Right lung (tissue), 2 donors: ENCODE measurements at regions not wholly inside any gene's neighbourhood (a gene's known extent, or its start where the extent isn't known, plus 50 kb on each side); places are given as distances from the start of the nearest gene placed in this dataset.
"Not testable (repeated sequence)": the region's sequence is repeated elsewhere in the genome, so short reads cannot be mapped to it uniquely, and the experiment has no call there.

Source experiments
- DNase-seq, 2 donors: peaks; one replicate each; pipeline ENCODE4 v3.0.0-alpha.2; 2013

GRCh38 chr7:65731562-65732035 lies 141.3 kb upstream of the VKORC1L1 start:
- DNase-seq = peak; percentile 20 to 28

- no peak for DNase-seq
Measured at GRCh38 chr7:65744406-65744805, 128.5 kb upstream of the VKORC1L1 start.

GRCh38 chr7:65746398-65746669 lies 126.5 kb upstream of the VKORC1L1 start:
- no peak for DNase-seq

GRCh38 chr7:65749039-65749438 lies 123.8 kb upstream of the VKORC1L1 start:
- no peak for DNase-seq

- no peak for DNase-seq
Measured at GRCh38 chr7:65749518-65749917, 123.4 kb upstream of the VKORC1L1 start.

- DNase-seq = peak; percentile 86 to 88
Measured at GRCh38 chr7:65750511-65751344, 122.1 kb upstream of the VKORC1L1 start.

- DNase-seq = not testable (repeated sequence)
Measured at GRCh38 chr7:65754070-65754469, 118.8 kb upstream of the VKORC1L1 start.

GRCh38 chr7:65758991-65759390 lies 113.9 kb upstream of the VKORC1L1 start:
- DNase-seq = not testable (repeated sequence)

GRCh38 chr7:65762712-65763111 lies 110.2 kb upstream of the VKORC1L1 start:
- DNase-seq = not testable (repeated sequence)

- DNase-seq = not testable (repeated sequence)
Measured at GRCh38 chr7:65763114-65763513, 109.8 kb upstream of the VKORC1L1 start.

GRCh38 chr7:65770473-65771225 lies 102.2 kb upstream of the VKORC1L1 start:
- DNase-seq = peak; percentile 88 to 91

- DNase-seq = not testable (repeated sequence)
Measured at GRCh38 chr7:65771226-65771569, 101.7 kb upstream of the VKORC1L1 start.

- not testable (repeated sequence) for DNase-seq
Measured at GRCh38 chr7:65776677-65777076, 96.2 kb upstream of the VKORC1L1 start.

- DNase-seq = not testable (repeated sequence)
Measured at GRCh38 chr7:65789943-65790342, 82.9 kb upstream of the VKORC1L1 start.

- not testable (repeated sequence) for DNase-seq
Measured at GRCh38 chr7:65791788-65792187, 81.1 kb upstream of the VKORC1L1 start.

- DNase-seq = not testable (repeated sequence)
Measured at GRCh38 chr7:65792726-65793125, 80.1 kb upstream of the VKORC1L1 start.

GRCh38 chr7:65794671-65795391 lies 78.0 kb upstream of the VKORC1L1 start:
- DNase-seq = not testable (repeated sequence)

- DNase-seq = not testable (repeated sequence)
Measured at GRCh38 chr7:65795392-65795716, 77.5 kb upstream of the VKORC1L1 start.

GRCh38 chr7:65796205-65796604 lies 76.7 kb upstream of the VKORC1L1 start:
- no peak for DNase-seq

- not testable (repeated sequence) for DNase-seq
Measured at GRCh38 chr7:65797086-65797485, 75.8 kb upstream of the VKORC1L1 start.

- DNase-seq = not testable (repeated sequence)
Measured at GRCh38 chr7:65797566-65797965, 75.3 kb upstream of the VKORC1L1 start.
